ENCODE measurements at regions not wholly inside any gene's neighbourhood (a gene's known extent, or its start where the extent isn't known, plus 50 kb on each side); places are given as distances from the start of the nearest gene placed in this dataset.

DNA sequence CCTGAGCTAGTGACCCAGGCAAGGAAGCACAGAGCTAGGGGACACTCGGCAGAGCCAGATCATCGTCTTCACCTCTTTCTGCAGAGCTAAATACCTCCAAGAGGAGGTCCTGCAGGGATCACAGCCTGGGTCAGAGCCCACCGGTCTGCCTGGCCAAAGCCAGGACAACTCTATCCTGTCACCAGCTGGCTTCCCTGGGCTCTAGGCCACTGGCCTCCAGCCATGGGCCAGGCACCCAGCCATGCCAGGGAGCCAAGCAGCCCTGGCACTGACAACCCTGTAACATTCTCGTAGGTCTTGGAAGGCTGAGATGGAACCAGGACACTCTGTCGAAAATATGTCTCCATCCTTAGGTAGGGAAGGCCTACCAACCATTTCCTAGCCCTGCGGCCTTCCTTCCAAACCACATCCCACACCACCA, 270.1 kb downstream of the BUD13 start:
- no peaks in the 10 kb centered on the region for H3K9me3 ChIP-seq
- no peak for TF ChIP-seq EP300 (IDR thresholded peaks at IDR 0.05)
- TF ChIP-seq, protein P1, sequence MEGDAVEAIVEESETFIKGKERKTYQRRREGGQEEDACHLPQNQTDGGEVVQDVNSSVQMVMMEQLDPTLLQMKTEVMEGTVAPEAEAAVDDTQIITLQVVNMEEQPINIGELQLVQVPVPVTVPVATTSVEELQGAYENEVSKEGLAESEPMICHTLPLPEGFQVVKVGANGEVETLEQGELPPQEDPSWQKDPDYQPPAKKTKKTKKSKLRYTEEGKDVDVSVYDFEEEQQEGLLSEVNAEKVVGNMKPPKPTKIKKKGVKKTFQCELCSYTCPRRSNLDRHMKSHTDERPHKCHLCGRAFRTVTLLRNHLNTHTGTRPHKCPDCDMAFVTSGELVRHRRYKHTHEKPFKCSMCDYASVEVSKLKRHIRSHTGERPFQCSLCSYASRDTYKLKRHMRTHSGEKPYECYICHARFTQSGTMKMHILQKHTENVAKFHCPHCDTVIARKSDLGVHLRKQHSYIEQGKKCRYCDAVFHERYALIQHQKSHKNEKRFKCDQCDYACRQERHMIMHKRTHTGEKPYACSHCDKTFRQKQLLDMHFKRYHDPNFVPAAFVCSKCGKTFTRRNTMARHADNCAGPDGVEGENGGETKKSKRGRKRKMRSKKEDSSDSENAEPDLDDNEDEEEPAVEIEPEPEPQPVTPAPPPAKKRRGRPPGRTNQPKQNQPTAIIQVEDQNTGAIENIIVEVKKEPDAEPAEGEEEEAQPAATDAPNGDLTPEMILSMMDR (IDR thresholded peaks at IDR 0.05): no peak
- TF ChIP-seq POLR2A (IDR thresholded peaks at IDR 0.05): no peak
- no peak for DNase-seq (ENCODE audit: low spot score in 2 of 2)
- H3K4me3 ChIP-seq: no peak overlapping the region
- WGBS, 2 donors: 90 to 96% methylated on average over 5 to 6 of the region's 6 CpGs
- H3K27ac ChIP-seq: no peak overlapping the region
- peaks cover 0 to 70% of the 10 kb centered on the region in 2 donors for H3K27me3 ChIP-seq
- no peaks in the 10 kb centered on the region for H3K36me3 ChIP-seq
- H3K4me1 ChIP-seq: peaks cover 0 to 14% (median 2%) of the 10 kb centered on the region in 4 donors

DNA sequence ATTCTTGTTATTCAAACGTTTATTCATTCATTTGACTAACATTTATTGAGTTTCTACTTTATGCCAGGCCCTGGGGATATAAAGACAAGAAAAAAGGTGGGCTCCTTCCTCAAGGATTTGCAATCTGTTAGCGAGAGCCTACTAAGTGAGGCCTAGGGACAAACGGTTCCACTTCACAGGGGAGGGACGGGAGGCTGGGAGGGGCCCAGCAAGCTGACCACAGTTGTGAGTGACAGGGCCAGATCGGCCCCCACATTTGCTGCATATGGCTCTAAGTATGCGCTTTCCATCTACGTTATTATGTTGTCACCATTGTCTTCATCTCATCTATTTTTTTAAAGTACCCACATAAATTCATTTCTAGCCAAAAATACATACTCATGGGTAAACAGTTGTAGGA, 271.1 kb downstream of the BUD13 start:
- no peak overlapping the region for H3K27ac ChIP-seq
- no peak overlapping the region for H3K4me3 ChIP-seq
- no peak for DNase-seq (ENCODE audit: low spot score in 2 of 2)
- H3K9me3 ChIP-seq: no peaks in the 10 kb centered on the region
- WGBS, 2 donors: 65 to 68% methylated on average over 7 of the region's 7 CpGs
- peaks cover 0 to 61% of the 10 kb centered on the region in 2 donors for H3K27me3 ChIP-seq
- H3K36me3 ChIP-seq: no peaks in the 10 kb centered on the region
- TF ChIP-seq EP300 (IDR thresholded peaks at IDR 0.05) (no peak), POLR2A (IDR thresholded peaks at IDR 0.05) (no peak)
- TF ChIP-seq, protein P1 (IDR thresholded peaks at IDR 0.05): no peak
- H3K4me1 ChIP-seq: peaks cover 0 to 14% (median 2%) of the 10 kb centered on the region in 4 donors

DNA sequence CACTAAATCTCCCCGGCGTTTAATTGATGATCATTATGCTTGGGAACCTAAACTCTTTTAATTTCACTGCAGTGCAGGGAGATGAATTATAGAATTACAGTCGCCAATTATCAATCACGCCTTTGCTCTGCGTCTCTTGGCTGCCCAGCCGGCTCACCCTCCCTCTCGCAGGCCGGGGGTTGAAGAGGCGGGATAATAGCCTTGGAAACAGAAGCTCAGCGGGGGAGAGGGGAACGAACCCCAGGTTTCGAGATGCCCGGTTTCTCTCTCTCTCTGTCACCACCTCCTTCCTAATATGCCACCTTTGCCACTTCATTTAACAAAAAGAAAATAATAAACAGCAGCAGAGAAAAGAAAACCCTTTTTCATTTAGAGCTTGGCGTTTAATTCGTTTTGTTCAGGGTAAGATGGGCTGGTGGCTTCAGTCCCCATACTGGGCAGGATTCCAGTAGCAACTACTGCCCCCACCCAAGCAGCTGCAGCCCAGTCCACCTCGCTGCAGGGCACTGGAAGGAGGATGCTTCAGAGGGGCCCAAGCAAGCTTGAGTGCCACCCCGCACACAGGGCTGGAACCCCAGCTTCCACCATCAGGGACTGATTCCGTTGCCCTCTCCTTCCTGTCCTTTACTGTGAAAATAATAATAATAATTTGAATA, 271.7 kb downstream of the BUD13 start:
- Histone ChIP-seq H3K27ac (no peak overlapping the region), H3K27me3 (peaks cover 0 to 58% of the 10 kb centered on the region in 2 donors), H3K36me3 (no peaks in the 10 kb centered on the region), H3K4me3 (no peak overlapping the region), H3K9me3 (no peaks in the 10 kb centered on the region), H3K4me1 (peaks cover 0 to 14% (median 2%) of the 10 kb centered on the region in 4 donors)
- no peak for DNase-seq (ENCODE audit: low spot score in 2 of 2)
- TF ChIP-seq EP300 (IDR thresholded peaks at IDR 0.05) (no peak), POLR2A (IDR thresholded peaks at IDR 0.05) (no peak)
- TF ChIP-seq, protein P1 (IDR thresholded peaks at IDR 0.05): no peak
- 16 to 20% methylated on average over 18 of the region's 18 CpGs for WGBS, 2 donors

DNA sequence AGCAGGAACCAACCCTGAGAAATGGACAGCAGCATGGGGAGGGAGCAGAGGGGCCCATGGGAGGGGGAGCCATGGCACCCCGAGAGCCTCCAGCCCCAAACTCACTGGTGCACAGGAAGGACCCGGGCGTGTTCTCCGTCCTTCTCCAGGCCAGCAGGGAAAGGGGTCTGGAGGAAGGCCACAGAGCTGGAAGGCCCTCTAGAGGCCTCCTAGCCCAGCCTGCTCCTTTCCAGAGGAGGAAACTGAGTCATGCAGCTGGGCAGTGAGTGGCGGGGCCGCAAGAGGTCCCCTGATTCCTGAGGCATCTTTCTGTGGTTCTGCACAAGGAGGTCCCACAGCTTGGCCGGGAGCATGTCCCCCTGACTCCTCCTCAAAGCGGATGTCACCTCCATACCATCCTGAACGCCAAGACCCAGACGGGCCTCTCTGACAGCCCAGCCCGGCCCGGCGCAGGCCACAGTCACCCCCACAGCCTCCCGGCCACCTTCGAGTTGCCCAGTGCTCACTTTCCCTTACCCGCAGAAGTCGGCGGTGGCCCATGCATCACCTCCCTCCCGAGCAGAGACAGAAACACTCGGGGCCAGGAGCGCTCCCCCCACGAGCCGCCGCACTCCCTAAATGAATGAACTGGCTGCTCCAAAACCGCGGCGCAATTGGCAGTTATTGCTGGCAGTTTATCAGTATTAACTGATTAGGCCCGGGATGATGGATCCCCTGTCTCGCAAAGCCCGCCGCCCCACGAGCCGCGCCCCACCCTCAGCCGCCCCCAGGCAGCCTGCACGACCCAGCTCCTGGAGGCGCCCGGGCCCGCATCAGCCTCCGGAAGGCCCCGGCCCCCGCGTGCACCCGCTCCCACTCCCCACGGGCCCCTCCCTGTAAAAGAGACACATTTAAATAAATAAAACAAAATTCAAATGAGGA, 272.5 kb downstream of the BUD13 start:
- Histone ChIP-seq H3K27ac (no peak overlapping the region), H3K27me3 (peaks cover 0 to 53% of the 10 kb centered on the region in 2 donors), H3K4me1 (peaks cover 0 to 14% (median 2%) of the 10 kb centered on the region in 4 donors), H3K36me3 (no peaks in the 10 kb centered on the region), H3K4me3 (no peak overlapping the region), H3K9me3 (no peaks in the 10 kb centered on the region)
- WGBS, 2 donors: 24 to 29% methylated on average over 37 to 38 of the region's 45 CpGs
- no peak for DNase-seq (ENCODE audit: low spot score in 2 of 2)
- TF ChIP-seq, protein P1 (IDR thresholded peaks at IDR 0.05): no peak
- TF ChIP-seq POLR2A (IDR thresholded peaks at IDR 0.05): no peak
- no peak for TF ChIP-seq EP300 (IDR thresholded peaks at IDR 0.05)
